Osteoblast (primary cell): ENCODE measurements at regions not wholly inside any gene's neighbourhood (a gene's known extent, or its start where the extent isn't known, plus 50 kb on each side); places are given as distances from the start of the nearest gene placed in this dataset.

Experiments
- DNase-seq: peaks from one replicate; pipeline ENCODE4 v3.0.0; 2011; ENCODE audit warnings: low spot score, mixed read lengths; ENCODE audit not compliant: insufficient read length; ENCODE audit errors: missing footprints
- H2AFZ ChIP-seq: 2 replicates; pipeline ENCODE4 v1.6.0; 2011; ENCODE audit warnings: mild to moderate bottlenecking, low read length
- H3K27ac ChIP-seq: 2 replicates; pipeline ENCODE4 v1.5.1; 2011; ENCODE audit warnings: mild to moderate bottlenecking, low read depth, low read length, moderate library complexity
- H3K27me3 ChIP-seq: 2 replicates; pipeline ENCODE4 v1.6.0; 2012; ENCODE audit warnings: mild to moderate bottlenecking, control low read depth, inconsistent platforms, low read length, moderate library complexity; ENCODE audit not compliant: insufficient read depth
- H3K36me3 ChIP-seq: 2 replicates; pipeline ENCODE4 v1.5.1; 2011; ENCODE audit warnings: mild to moderate bottlenecking, low read length, control low read depth, moderate library complexity; ENCODE audit not compliant: insufficient read depth
- H3K4me1 ChIP-seq: 2 replicates; pipeline ENCODE4 v1.5.1; 2011; ENCODE audit warnings: mild to moderate bottlenecking, low read length, control low read depth, moderate library complexity; ENCODE audit not compliant: insufficient read depth
- H3K4me2 ChIP-seq: 2 replicates; pipeline ENCODE4 v1.6.0; 2011; ENCODE audit warnings: mild to moderate bottlenecking, low read length; ENCODE audit not compliant: insufficient read depth
- H3K4me3 ChIP-seq: fragments of 200-600 bp; sonication (generic); 3 replicates; pipeline ENCODE4 v1.5.1; 2012; ENCODE audit warnings: mild to moderate bottlenecking, low read length, inconsistent platforms; ENCODE audit not compliant: insufficient read depth
- H3K79me2 ChIP-seq: 2 replicates; pipeline ENCODE4 v1.6.0; 2012; ENCODE audit warnings: mild to moderate bottlenecking, low read length, control low read depth, inconsistent platforms; ENCODE audit not compliant: insufficient read depth
- H3K9me3 ChIP-seq: 2 replicates; pipeline ENCODE4 v1.5.1; 2011; ENCODE audit warnings: low read depth, low read length, control low read depth
- H4K20me1 ChIP-seq: 2 replicates; pipeline ENCODE4 v1.6.0; 2012; ENCODE audit warnings: mild to moderate bottlenecking, low read length, control low read depth; ENCODE audit not compliant: insufficient read depth
- TF ChIP-seq, protein P1 (sequence below): IDR thresholded peaks from 2 replicates; pipeline ENCODE4 v1.5.1; 2011; ENCODE audit warnings: mild to moderate bottlenecking, low read depth, low read length, moderate library complexity; ENCODE audit errors: extremely low read depth

DNA sequence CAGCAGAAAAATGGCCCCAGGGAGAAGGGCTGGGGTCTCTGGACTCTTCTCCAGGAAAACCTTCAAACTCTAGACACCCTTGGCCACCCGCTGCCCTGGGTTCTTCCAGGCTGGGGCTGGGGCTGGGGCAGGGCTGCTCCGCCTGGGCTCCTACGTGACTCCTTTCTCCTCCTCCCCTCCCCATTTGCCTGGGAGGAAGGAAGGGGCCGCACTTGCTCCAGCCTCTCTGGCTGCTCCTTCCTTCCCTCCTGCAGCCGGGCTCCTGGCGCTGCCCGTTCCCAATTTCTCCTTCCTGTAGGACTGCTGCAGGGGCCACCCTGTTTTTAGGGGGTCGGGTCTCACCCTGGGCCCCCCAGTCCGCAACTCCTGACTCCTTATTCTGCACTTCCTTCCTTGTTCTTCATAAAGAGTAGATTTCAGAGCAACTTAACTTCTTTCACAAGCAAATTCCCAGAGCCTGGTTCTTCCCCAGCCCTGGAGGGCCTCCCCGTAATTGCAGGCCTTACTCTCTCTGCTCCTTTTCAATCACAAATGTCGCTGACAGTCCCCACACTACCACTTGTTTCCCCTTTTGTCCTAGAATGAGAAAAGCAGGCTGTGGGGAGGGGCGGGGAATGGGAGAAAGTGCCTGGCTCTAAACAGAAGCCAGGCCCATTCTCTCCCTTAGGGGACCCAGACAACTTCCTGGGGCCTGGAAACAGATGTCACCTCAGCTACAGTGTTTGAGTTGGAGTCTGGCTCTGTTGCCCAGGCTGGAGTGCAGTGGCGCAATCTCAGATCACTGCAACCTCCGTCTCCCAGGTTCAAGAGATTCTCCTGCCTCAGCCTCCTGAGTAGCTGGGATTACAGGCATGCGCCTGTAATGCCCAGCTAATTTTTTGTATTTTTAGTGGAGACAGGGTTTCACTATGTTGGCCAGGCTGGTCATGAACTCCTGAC lies 137.8 kb downstream of the ENGASE start:
- no peaks in the 10 kb centered on the region for H3K36me3 ChIP-seq
- no peak overlapping the region for H2AFZ ChIP-seq
- no peaks in the 10 kb centered on the region for H4K20me1 ChIP-seq
- no peak overlapping the region for H3K4me3 ChIP-seq
- no peak overlapping the region for H3K4me2 ChIP-seq
- no peak overlapping the region for H3K27ac ChIP-seq
- TF ChIP-seq, protein P1, sequence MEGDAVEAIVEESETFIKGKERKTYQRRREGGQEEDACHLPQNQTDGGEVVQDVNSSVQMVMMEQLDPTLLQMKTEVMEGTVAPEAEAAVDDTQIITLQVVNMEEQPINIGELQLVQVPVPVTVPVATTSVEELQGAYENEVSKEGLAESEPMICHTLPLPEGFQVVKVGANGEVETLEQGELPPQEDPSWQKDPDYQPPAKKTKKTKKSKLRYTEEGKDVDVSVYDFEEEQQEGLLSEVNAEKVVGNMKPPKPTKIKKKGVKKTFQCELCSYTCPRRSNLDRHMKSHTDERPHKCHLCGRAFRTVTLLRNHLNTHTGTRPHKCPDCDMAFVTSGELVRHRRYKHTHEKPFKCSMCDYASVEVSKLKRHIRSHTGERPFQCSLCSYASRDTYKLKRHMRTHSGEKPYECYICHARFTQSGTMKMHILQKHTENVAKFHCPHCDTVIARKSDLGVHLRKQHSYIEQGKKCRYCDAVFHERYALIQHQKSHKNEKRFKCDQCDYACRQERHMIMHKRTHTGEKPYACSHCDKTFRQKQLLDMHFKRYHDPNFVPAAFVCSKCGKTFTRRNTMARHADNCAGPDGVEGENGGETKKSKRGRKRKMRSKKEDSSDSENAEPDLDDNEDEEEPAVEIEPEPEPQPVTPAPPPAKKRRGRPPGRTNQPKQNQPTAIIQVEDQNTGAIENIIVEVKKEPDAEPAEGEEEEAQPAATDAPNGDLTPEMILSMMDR, result no peak
- H3K9me3 ChIP-seq, result no peaks in the 10 kb centered on the region
- no peak for DNase-seq
- H3K4me1 ChIP-seq, result no peaks in the 10 kb centered on the region
- no peaks in the 10 kb centered on the region for H3K79me2 ChIP-seq
- peaks cover 32% of the 10 kb centered on the region for H3K27me3 ChIP-seq

DNA sequence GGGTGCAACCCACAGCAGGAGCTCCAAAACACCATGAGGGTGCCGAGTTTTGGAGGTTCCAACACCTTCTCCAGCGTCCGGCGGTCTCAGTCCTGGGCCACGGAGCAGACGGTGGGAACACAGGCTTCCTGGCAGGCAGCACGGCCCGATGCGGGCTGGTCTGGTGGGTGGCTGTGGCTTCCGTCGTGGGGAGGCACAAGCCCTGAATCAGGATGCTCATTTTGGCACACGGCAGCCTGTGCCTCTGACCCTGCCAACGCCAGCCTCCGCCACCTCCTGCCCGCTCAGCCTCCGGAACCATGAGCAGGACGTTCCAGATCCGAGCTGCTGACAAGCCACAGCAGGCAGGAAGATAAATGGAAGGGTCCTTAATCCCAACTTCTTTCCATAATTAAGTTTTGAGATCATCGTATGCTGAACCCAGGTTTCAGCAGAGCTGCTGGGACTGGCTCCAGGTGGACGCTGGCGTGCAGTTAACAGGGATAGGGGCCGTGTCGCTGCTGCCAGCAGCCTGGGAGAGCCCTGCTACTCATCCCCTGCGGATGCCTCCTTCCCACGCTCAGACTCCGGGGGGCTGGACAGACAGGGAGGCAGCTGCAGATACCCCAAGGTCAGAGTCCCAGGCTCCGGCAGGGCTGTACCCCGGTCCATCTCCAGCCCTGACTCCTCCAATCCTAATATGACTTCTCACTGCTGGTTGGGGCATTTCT lies 136.6 kb downstream of the ENGASE start:
- no peaks in the 10 kb centered on the region for H3K4me1 ChIP-seq
- H4K20me1 ChIP-seq, result no peaks in the 10 kb centered on the region
- H3K4me3 ChIP-seq, result no peak overlapping the region
- H3K4me2 ChIP-seq, result no peak overlapping the region
- TF ChIP-seq, protein P1, result no peak
- H3K79me2 ChIP-seq, result no peaks in the 10 kb centered on the region
- H3K27ac ChIP-seq, result no peak overlapping the region
- no peaks in the 10 kb centered on the region for H3K36me3 ChIP-seq
- DNase-seq, result no peak
- no peak overlapping the region for H2AFZ ChIP-seq
- H3K27me3 ChIP-seq, result peaks cover 32% of the 10 kb centered on the region
- H3K9me3 ChIP-seq, result no peaks in the 10 kb centered on the region

DNA sequence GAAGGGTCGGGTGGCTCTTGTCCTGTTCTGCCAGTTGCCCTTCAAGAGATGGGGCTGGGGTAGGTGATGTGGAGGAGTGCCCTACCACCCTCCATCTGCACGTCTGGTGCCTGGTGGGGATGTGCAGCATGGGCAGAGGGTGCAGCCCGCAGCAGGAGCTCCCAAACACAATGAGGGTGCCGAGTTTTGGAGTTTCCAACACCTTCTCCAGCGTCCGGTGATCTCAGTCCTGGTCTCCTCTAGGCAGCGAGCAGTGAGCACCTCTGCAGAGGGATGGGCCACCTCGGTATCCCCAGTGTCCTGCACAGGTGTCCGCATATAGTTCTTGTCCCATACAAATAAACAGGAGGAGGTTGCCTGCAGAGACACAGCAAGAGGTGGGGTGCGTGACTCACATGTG lies 136.0 kb downstream of the ENGASE start:
- TF ChIP-seq, protein P1, result no peak

DNA sequence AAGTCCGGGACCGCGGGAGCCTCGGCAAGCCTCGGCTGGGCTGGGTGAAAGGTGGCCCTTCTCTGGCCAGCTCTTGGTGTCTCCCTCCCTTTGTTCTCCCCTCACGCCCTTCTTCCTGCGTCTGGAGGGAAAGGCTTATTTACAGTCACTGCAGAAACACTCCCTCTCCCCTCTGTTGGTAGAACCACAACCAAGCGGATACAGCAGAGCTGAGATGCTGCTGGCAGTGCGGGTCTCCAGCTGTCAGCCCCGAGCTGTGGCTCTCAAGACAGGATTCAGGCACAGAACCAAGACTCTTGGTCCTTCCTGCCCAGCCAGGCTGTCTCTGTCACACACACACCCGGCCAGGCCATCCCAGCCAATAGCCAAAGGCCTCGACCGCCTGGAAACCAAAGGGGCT lies 133.3 kb downstream of the ENGASE start:
- no peaks in the 10 kb centered on the region for H3K79me2 ChIP-seq
- no peaks in the 10 kb centered on the region for H3K36me3 ChIP-seq
- H3K27ac ChIP-seq, result no peak overlapping the region
- H3K9me3 ChIP-seq, result no peaks in the 10 kb centered on the region
- no peak overlapping the region for H3K4me2 ChIP-seq
- H4K20me1 ChIP-seq, result no peaks in the 10 kb centered on the region
- DNase-seq, result no peak
- no peak overlapping the region for H2AFZ ChIP-seq
- H3K4me3 ChIP-seq, result no peak overlapping the region
- peaks cover 13% of the 10 kb centered on the region for H3K27me3 ChIP-seq
- TF ChIP-seq, protein P1, result no peak
- no peaks in the 10 kb centered on the region for H3K4me1 ChIP-seq

More for the DNA sequence above, 136.0 kb downstream of the ENGASE start:
- no peaks in the 10 kb centered on the region for H3K9me3 ChIP-seq
- H2AFZ ChIP-seq, result no peak overlapping the region
- no peak overlapping the region for H3K27ac ChIP-seq
- no peaks in the 10 kb centered on the region for H3K4me1 ChIP-seq
- no peaks in the 10 kb centered on the region for H4K20me1 ChIP-seq
- no peak overlapping the region for H3K4me2 ChIP-seq
- no peak for DNase-seq
- H3K79me2 ChIP-seq, result no peaks in the 10 kb centered on the region
- H3K4me3 ChIP-seq, result no peak overlapping the region
- peaks cover 28% of the 10 kb centered on the region for H3K27me3 ChIP-seq
- no peaks in the 10 kb centered on the region for H3K36me3 ChIP-seq
